ENCODE measurements at regions not wholly inside any gene's neighbourhood (a gene's known extent, or its start where the extent isn't known, plus 50 kb on each side); places are given as distances from the start of the nearest gene placed in this dataset.
"Not testable (repeated sequence)": the region's sequence is repeated elsewhere in the genome, so short reads cannot be mapped to it uniquely, and the experiment has no call there.

DNA sequence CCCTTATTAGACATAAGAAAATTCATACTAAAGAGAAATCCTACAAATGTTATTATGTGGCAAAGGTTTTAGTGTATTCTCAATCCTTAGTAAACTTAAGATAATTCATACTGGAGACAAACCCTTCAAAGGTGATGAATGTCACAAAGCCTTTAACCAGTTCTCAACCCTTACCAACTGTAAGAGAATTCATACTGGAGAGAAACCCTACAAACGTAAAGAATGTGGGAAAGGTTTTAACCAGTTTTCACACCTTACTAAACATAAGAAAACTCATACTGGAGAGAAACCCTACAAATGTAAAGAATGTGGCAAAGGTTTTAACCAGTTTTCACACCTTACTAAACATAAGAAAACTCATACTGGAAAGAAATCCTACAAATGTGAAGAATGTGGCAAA lies 93.2 kb downstream of the ZNF680 start:
- DNase-seq (ENCODE audit: low read depth) = no peak

DNA sequence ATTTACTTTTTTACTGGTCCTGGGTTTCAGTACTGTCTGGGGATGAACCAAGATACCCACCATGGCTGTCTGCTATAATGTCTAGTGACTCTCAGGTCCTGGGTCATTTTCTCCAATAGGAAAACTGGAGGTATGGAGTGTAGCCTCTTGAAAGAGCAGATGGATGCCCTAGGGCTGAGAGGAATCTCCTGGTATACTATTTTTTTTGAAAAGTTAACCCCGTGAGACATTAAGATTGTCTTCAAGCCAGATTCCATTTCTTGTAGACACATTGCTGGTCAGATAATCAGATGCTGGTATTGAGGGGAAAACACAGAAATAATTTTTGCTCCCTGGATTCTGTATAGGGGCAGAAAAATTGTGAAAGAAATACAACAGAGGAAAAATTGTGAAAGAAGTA lies 97.3 kb downstream of the ZNF680 start:
- DNase-seq (ENCODE audit: low read depth) = no peak

GRCh38 chr7:64463636-64464375 lies 99.1 kb downstream of the ZNF680 start:
- peak; percentile 66 for DNase-seq (ENCODE audit: low read depth)

DNA sequence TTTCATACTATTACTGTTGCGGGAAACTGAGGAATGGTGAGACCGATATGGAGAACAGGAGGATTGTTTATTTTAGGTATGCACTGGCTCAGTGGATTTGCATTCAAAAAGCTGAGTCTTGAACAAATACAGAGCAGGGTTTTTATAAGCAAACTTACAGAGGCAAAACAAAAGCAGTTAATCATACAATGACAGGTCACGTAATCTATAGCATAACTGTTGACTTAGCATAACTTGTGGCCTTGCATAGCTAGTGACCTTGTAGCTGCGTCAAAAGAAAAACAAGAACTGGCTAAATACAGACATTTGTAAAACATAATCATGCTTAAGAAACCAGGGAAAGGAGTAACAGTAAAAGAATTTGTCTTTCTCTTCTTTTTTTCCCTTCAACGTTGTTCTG lies 103.0 kb downstream of the ZNF680 start:
- not testable (repeated sequence) for DNase-seq (ENCODE audit: low read depth)

GRCh38 chr7:64433590-64433989 lies 119.8 kb downstream of the ZNF736 start:
- DNase-seq (ENCODE audit: low read depth) = no peak

DNA sequence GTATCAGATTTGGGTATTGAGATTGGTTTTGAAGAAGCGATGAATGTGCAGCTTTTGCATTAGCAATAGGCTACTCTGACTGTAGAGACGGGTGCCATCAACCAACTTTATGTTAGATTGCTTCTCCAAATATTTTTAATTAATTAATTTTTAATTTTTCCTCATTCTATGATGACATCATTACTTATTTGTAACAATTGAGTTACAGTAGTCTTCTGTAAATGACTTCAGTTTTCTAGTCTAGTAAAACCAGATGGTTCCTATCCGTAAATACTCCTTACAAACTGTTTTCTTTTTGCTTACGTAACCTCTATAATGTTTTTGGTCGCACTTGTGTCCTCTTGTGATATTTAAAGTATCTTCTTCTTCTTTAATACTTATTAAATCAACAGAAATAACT lies 118.1 kb downstream of the ZNF736 start:
- no peak for DNase-seq (ENCODE audit: low read depth)

- no peak for DNase-seq (ENCODE audit: low read depth)
Observed at GRCh38 chr7:64429232-64429631, 115.5 kb downstream of the ZNF736 start.

DNA sequence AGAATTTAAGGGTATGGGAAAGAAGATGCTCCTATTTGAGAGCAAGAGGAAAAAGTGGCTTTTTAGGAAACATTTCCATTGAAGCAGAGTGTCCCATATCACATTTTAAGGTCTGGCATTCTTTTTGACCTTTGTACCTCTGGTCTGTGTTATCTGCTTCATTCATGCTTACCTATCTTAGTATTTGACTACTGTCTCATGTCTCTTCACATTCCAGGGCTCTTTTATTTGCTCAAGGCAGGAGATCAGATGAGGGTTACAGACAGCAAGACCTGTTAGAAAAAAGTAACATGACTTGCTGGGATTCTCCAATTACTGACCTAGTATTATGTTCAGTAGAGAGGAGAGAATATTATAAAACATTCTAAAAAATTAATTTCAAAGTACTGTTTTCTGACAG lies 111.7 kb downstream of the ZNF736 start:
- not testable (repeated sequence) for DNase-seq (ENCODE audit: low read depth)

GRCh38 chr7:64407148-64407547 lies 93.4 kb downstream of the ZNF736 start:
- no peak for DNase-seq (ENCODE audit: low read depth)

Measured in stromal cell of bone marrow (primary cell).